ENCODE measurements at regions not wholly inside any gene's neighbourhood (a gene's known extent, or its start where the extent isn't known, plus 50 kb on each side); places are given as distances from the start of the nearest gene placed in this dataset.

DNA sequence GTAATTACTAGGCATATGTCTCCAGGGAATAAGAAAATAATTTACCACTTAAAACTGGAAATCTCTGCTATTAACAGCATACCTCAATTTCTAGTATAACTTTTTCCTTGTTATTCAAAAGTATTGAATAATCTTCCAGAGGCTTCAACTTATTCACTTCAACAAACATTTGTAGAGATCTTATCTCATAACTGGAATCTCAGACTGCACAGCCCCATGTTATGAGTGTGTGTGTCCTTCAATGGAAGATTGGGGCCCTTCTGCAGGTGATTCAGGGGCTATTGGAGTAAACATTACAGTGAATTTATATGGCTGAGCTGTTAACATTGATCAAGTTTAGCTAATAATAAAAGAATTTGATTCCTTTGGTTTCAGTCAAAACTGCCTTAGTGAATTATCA lies 946.1 kb downstream of the TTLL7 start:
- no peak for TF ChIP-seq CTCF (IDR thresholded peaks at IDR 0.05)
- TF ChIP-seq POLR2A (IDR thresholded peaks at IDR 0.05), result no peak
